GM21576 (cell line): ENCODE measurements at regions not wholly inside any gene's neighbourhood (a gene's known extent, or its start where the extent isn't known, plus 50 kb on each side); places are given as distances from the start of the nearest gene placed in this dataset.
"Not testable (repeated sequence)": the region's sequence is repeated elsewhere in the genome, so short reads cannot be mapped to it uniquely, and the experiment has no call there.

Source experiments
- ATAC-seq: cut with Tn5 transposase; IDR thresholded peaks from one replicate; pipeline ENCODE4 v1.9.1; 2021; ENCODE audit warnings: mild to moderate bottlenecking, moderate library complexity; ENCODE audit not compliant: unreplicated experiment

- no peak for ATAC-seq
These were observed 78.1 kb upstream of the ETAA1 start for GRCh38 chr2:67318993-67319481.

DNA sequence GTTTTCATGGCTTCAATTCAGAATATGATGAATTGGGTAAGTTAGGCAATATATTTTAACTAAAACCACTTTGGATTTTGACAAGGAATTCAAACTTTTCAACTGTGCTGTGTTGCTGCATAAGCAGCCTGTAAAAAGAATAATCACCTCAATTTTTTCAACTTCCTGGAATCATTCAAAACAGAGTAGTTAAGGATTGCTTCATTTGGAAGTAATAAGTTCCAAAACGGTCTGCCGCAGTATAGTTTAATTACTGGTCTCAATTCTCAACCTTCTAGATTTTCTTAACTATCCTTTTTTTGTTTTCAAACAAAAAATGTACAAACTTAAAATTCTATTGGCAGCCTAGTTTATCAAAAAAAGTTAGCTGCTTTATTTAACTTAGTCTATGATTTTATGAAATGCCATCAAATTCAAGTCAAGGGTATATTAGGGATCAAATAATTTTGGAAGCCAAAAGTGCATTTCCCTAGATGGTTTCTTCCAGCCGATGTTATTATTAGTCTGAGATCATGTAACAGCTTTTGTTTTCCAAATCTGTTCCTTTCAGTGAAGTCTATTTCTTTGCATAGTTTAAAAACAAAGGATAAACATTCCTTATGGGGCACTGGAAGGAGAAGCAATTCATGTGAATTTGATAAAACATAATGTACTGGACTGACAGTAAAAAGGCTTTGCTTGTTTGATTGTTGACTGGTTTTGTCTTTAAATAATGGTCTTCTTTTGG is 76.1 kb upstream of the ETAA1 start:
- no peak for ATAC-seq

DNA sequence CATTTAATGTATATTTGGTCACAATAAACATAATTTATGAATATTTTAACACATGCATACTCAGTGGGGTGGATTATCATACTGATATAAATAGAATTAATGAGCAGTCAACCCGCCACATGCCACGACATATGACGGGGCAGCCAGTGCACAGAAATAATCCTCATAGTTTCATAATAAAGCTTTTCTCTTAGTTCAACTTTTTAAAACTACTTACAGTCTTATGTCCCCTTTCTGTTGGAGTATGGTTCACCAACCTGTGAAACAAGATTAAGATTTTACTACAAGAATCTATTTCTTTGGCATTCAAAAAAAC is 75.6 kb upstream of the ETAA1 start:
- ATAC-seq = no peak

GRCh38 chr2:67322353-67323001 is 74.7 kb upstream of the ETAA1 start:
- ATAC-seq = no peak

DNA sequence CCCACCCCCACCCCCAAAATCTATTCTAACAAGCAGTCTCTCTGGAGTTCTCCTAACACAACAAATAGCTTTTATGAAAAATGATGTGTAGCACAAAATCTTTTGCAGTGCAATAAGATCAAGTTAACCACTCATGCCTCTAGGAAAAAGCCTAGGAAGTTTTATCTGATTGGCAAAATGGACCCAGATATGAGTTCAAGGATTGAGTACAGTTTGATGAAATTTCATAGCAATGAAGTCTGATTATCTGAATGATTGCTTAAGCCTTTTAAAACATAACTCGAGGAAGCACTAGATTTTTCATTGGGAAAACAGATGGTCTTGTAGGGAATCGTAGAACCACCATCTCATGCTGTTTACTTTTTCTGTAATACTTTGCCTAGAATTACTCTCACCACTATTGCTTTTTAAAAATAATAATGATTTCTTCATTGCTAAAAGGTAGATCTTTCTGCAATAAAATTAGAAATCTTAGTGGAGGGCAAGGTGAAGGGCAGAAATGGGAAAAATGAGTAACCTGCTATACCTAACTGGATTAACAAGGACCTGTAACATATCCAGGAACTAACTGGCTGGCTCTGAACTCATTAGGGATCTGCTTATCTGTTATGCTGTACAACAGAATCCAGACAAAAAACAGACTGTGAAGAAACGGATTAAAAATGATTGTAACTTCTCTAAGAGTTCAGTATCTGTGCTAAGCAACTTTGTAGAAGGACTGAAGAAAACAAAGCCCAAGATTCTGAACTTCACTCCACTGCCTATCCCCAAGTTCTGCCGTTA is 73.7 kb upstream of the ETAA1 start:
- ATAC-seq = no peak

DNA sequence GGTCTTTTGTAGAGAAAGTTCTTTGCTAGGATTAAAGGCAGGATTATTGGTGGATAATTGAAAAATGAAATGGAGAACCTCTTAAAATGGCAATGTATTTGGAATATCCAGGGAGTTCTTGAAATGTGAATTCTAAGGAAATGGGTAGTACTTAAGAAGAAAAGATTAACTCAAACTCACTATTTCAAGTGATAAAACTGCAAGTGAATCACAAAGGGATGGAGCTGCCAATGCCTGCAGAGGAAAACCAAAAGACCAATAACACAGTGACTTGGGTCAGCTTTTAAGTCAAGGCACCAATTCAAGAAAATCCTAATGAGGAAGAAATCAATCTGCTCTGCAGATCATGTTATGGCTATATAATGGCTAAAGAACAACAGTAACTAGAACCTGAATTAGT is 67.6 kb upstream of the ETAA1 start:
- ATAC-seq = no peak

GRCh38 chr2:67329951-67330350 is 67.2 kb upstream of the ETAA1 start:
- ATAC-seq = no peak

DNA sequence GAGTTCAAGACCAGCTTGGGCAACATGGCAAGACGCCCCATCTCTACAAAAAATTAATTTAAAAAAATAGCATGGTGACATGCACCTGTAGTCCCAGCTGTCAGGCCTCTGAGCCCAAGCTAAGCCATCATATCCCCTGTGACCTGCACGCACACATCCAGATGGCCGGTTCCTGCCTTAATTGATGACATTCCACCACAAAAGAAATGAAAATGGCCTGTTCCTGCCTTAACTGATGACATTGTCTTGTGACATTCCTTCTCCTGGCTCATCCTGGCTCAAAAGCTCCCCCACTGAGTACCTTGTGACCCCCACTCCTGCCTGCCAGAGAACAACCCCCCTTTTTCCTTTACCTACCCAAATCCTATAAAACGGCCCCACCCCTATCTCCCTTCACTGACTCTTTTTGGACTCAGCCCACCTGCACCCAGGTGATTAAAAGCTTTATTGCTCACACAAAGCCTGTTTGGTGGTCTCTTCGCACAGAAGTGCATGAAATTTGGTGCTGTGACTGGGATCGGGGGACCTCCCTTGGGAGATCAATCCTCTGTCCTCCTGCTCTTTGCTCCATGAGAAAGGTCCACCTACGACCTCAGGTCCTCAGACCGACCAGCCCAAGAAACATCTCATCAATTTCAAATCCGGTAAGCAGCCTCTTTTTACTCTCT is 65.6 kb upstream of the ETAA1 start:
- not testable (repeated sequence) for ATAC-seq

DNA sequence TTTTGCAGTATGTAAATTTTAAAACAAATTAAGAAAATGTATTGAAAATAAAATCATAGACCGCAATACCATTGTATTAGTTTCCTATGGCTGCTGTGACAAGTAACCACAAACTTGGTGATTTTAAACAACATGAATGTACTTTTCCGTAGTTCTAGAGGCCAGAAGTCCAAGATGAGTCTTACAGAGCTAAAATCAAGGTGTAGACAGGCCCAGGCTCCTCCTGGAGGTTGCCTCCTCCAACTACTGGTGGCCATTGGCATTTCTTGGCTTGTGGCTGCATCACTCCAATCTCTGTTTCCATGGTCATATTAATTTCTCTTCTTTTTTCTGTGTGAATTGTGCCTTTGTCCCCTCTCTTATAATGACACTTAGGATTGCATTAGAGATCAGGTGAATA is 59.2 kb upstream of the ETAA1 start:
- no peak for ATAC-seq

GRCh38 chr2:67338601-67339233 is 58.4 kb upstream of the ETAA1 start:
- ATAC-seq = no peak

- ATAC-seq = no peak
These were observed 57.8 kb upstream of the ETAA1 start for GRCh38 chr2:67339234-67339885.

- ATAC-seq = no peak
These were observed 56.8 kb upstream of the ETAA1 start for GRCh38 chr2:67340133-67341011.

GRCh38 chr2:67341012-67341318 is 56.2 kb upstream of the ETAA1 start:
- no peak for ATAC-seq

- no peak for ATAC-seq
These were observed 55.8 kb upstream of the ETAA1 start for GRCh38 chr2:67341336-67341735.

- ATAC-seq = no peak
These were observed 54.7 kb upstream of the ETAA1 start for GRCh38 chr2:67342394-67342793.

DNA sequence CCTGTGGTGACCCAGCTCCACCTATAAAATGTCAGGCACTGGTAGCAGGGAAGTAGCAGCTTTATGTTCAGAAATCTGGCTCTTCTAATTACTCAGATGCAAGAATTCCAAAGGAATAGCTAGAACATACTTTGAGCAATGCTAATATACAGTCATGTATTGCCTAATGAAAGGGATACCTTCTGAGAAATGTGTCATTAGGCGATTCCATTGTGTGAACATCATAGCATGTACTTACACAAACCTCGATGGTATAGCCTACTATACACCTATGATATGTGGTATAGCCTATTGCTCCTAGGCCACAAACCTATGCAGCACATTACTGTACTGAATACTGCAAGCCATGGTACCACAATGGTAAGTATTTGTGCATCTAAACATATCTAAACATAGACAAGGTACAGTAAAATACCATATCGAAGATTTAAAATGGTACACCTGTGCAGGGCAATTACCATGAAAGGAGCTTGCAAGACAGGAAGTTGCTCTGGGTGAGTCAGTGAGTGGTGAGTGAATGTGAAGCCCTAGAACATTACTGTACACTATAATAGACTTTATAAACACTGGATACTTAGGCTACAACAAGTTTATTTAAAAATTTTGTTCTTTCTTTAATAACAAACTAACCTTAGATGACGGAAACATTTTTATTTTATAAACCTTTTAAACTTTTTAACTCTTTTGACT is 50.3 kb upstream of the ETAA1 start:
- ATAC-seq = no peak
